Activated naive CD4-positive, alpha-beta T cell treated with anti-CD3 and anti-CD28 coated beads for 36 hours (primary cell): ENCODE measurements at regions not wholly inside any gene's neighbourhood (a gene's known extent, or its start where the extent isn't known, plus 50 kb on each side); places are given as distances from the start of the nearest gene placed in this dataset.

ENCODE experiments used
- CTCF ChIA-PET: fragments of 350-600 bp; sonication (Branson Sonifier 250); formaldehyde crosslinking; loops from one replicate; lab custom pipeline; 2021; ENCODE audit warnings: antibody characterized with exemption; lab: Charles Lee
- DNase-seq: peaks from one replicate; pipeline ENCODE4 v3.0.0-alpha.2; 2020
- H3K27ac Mint-ChIP-seq: one replicate; pipeline ENCODE4 v1.8.0; 2021; ENCODE audit warnings: mild to moderate bottlenecking, mixed read lengths
- H3K27me3 Mint-ChIP-seq: one replicate; pipeline ENCODE4 v1.8.0; 2021; ENCODE audit warnings: low read depth, mixed read lengths
- H3K36me3 Mint-ChIP-seq: one replicate; pipeline ENCODE4 v1.8.0; 2021; ENCODE audit warnings: low read depth, mixed read lengths
- H3K4me1 Mint-ChIP-seq: one replicate; pipeline ENCODE4 v1.8.0; 2021; ENCODE audit warnings: low read depth, mixed read lengths
- H3K4me3 Mint-ChIP-seq: one replicate; pipeline ENCODE4 v1.8.0; 2021; ENCODE audit warnings: mild to moderate bottlenecking, moderate library complexity, mixed read lengths
- H3K9me3 Mint-ChIP-seq: one replicate; pipeline ENCODE4 v1.8.0; 2021; ENCODE audit warnings: mixed read lengths
- intact Hi-C: fragments of 100-400 bp; cut with micrococcal nuclease; formaldehyde crosslinking; loops from one replicate; pipeline ENCODE4 v1.15.1; 2023

DNA sequence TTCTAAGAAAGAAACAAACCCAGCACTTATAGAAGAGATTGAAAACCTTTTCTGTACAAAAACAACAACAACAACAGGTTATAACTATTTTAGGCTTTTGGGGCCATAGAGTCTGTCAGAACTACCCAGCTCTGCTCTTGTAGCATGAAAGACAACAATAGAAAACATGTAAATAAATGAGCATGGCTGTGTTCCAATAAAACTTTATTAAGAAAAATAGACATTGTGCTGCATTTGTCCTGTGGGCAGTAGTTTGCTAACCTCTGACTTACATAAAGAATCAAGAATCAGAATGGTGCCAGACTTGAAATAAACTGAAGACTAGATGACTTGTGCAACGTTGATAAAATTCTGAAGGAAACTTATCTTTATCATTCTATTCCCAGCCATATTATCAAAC, 617.5 kb downstream of the DIAPH3 start:
- Mint-ChIP-seq H3K27me3 (peaks cover 10% of the 10 kb centered on the region), H3K36me3 (peaks cover 2% of the 10 kb centered on the region), H3K4me1 (no peaks in the 10 kb centered on the region), H3K4me3 (no peak overlapping the region), H3K9me3 (peaks cover 12% of the 10 kb centered on the region), H3K27ac (no peak overlapping the region)
- CTCF ChIA-PET: interaction anchor here (0.6 kb wide), 1 partner anchor 844 kb away, joined by 3 read pairs; no protein-coding TSS in a partner anchor
- intact Hi-C loops: no loop called here
- DNase-seq: no peak

GRCh38 chr13:59547950-59548349, 615.8 kb downstream of the DIAPH3 start:
- Mint-ChIP-seq H3K4me3 (no peak overlapping the region), H3K27ac (no peak overlapping the region), H3K4me1 (no peaks in the 10 kb centered on the region), H3K36me3 (peaks cover 4% of the 10 kb centered on the region), H3K27me3 (peaks cover 7% of the 10 kb centered on the region), H3K9me3 (peaks cover 12% of the 10 kb centered on the region)
- intact Hi-C loops: no loop called here
- no peak for DNase-seq
- CTCF ChIA-PET: no interaction called here

DNA sequence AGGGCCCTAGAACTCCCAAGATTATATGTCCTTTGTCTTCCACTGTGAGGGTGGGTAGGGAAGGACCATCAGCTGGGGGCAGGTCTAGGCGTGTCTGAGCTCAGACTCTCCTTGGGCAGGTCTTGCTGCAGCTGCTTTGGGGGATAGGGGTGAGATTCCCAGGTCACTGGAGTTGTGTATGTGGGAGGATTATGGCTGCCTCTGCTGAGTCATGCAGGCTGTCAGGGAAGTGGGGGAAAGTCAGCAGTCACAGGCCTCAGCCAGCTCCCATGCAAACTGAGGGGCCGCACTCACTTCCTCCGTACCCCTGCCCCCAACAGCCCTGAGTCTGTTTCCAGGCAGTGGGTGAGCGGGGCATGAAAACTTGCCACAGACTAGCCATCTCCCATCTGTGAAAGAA, 600.8 kb downstream of the DIAPH3 start:
- H3K9me3 Mint-ChIP-seq: peaks cover 11% of the 10 kb centered on the region
- H3K27me3 Mint-ChIP-seq: peaks cover 5% of the 10 kb centered on the region
- intact Hi-C loops: no loop called here
- no peaks in the 10 kb centered on the region for H3K4me1 Mint-ChIP-seq
- no peak for DNase-seq
- no peaks in the 10 kb centered on the region for H3K36me3 Mint-ChIP-seq
- CTCF ChIA-PET: no interaction called here
- no peak overlapping the region for H3K27ac Mint-ChIP-seq
- no peak overlapping the region for H3K4me3 Mint-ChIP-seq

DNA sequence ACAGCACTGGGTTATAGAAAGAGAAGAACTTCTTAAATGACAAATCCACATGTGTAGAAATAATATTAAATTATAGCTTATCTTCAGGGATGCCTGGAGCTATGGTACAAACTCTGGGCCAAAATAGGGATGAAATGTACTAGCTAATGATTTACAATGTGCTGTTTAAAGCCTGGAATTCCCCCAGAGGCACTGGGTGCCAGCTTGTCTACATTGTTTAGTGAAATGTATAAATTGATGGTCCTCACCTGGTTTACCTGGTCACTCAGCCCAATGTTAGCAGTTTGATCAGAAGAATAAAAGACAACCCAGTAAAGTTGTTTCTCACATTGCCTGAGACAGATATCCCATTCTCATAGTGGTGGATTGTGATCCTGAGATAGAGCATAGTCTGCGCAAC, 597.2 kb downstream of the DIAPH3 start:
- peaks cover 8% of the 10 kb centered on the region for H3K9me3 Mint-ChIP-seq
- peaks cover 8% of the 10 kb centered on the region for H3K27me3 Mint-ChIP-seq
- H3K36me3 Mint-ChIP-seq: no peaks in the 10 kb centered on the region
- H3K4me1 Mint-ChIP-seq: no peaks in the 10 kb centered on the region
- DNase-seq: no peak
- intact Hi-C loops: no loop called here
- CTCF ChIA-PET: interaction anchor here (0.6 kb wide), 1 partner anchor 20 kb away, joined by 3 read pairs; no protein-coding TSS in a partner anchor
- no peak overlapping the region for H3K4me3 Mint-ChIP-seq
- H3K27ac Mint-ChIP-seq: no peak overlapping the region

GRCh38 chr13:59568306-59568705, 595.4 kb downstream of the DIAPH3 start:
- DNase-seq: no peak
- Mint-ChIP-seq H3K9me3 (peaks cover 4% of the 10 kb centered on the region), H3K4me3 (no peak overlapping the region), H3K27me3 (peaks cover 20% of the 10 kb centered on the region), H3K36me3 (no peaks in the 10 kb centered on the region), H3K27ac (no peak overlapping the region), H3K4me1 (no peaks in the 10 kb centered on the region)
- CTCF ChIA-PET: no interaction called here
- intact Hi-C loops: no loop called here

DNA sequence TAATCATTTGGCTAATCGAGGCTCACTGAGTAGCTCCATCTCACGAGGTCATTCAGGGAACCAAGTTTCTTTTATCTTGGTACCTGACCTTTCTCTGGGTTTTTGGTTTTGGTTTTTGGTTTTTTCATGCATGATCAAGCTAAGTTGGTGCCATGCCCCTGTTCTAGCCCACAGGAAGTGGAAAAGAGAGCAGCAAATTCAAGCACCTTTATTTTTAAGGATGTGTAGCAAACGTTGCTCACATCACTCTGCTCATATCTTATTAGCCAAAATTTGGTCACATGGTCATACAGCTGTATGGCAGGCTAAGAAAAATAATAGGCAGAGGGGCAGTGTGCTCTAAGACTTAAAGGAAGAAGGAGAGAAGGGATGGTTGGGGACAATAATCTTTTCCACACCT, 593.5 kb downstream of the DIAPH3 start:
- H3K9me3 Mint-ChIP-seq: peaks cover 4% of the 10 kb centered on the region

GRCh38 chr13:59584101-59584500, 579.6 kb downstream of the DIAPH3 start:
- CTCF ChIA-PET: no interaction called here
- no peaks in the 10 kb centered on the region for H3K4me1 Mint-ChIP-seq
- DNase-seq: no peak

More for the DNA sequence above, 593.5 kb downstream of the DIAPH3 start:
- Mint-ChIP-seq H3K27me3 (peaks cover 25% of the 10 kb centered on the region), H3K4me1 (no peaks in the 10 kb centered on the region), H3K27ac (no peak overlapping the region), H3K4me3 (no peak overlapping the region), H3K36me3 (no peaks in the 10 kb centered on the region)
- no peak for DNase-seq
- CTCF ChIA-PET: no interaction called here
- intact Hi-C loops: no loop called here

GRCh38 chr13:59584761-59585670, 578.7 kb downstream of the DIAPH3 start:
- Mint-ChIP-seq H3K36me3 (no peaks in the 10 kb centered on the region), H3K4me1 (no peaks in the 10 kb centered on the region), H3K4me3 (no peak overlapping the region), H3K27ac (no peak overlapping the region), H3K27me3 (peaks cover 12% of the 10 kb centered on the region), H3K9me3 (no peaks in the 10 kb centered on the region)
- DNase-seq: no peak
- CTCF ChIA-PET: no interaction called here
- intact Hi-C loops: no loop called here

More at GRCh38 chr13:59584101-59584500, 579.6 kb downstream of the DIAPH3 start:
- Mint-ChIP-seq H3K36me3 (no peaks in the 10 kb centered on the region), H3K4me3 (no peak overlapping the region), H3K27me3 (peaks cover 12% of the 10 kb centered on the region), H3K27ac (no peak overlapping the region), H3K9me3 (no peaks in the 10 kb centered on the region)
- intact Hi-C loops: no loop called here

DNA sequence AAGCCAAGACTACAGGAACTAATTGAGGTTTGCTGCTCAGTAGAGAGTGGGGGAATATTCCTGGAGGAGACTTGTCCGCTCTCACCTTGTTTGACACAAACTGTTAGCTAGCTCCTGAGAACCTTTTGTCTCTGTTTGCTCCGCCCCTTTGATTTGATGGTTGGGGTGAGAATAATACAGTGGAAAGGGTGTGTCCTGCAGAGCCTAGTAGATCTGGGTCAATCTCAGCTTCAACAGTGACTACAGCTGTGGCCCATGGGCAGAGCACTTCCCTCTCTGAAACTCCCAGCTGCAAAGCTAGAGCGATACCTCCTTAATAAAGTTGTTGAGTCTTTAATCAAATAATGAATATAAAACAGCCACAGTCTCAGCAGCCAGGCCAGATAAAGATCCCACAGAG, 576.7 kb downstream of the DIAPH3 start:
- intact Hi-C loops: no loop called here
- H3K36me3 Mint-ChIP-seq: no peaks in the 10 kb centered on the region
- no peaks in the 10 kb centered on the region for H3K9me3 Mint-ChIP-seq
- no peak overlapping the region for H3K4me3 Mint-ChIP-seq
- CTCF ChIA-PET: interaction anchor here (0.7 kb wide), 1 partner anchor 21 kb away, joined by 3 read pairs; no protein-coding TSS in a partner anchor
- no peaks in the 10 kb centered on the region for H3K4me1 Mint-ChIP-seq
- H3K27ac Mint-ChIP-seq: no peak overlapping the region
- DNase-seq: no peak
- H3K27me3 Mint-ChIP-seq: peaks cover 17% of the 10 kb centered on the region

GRCh38 chr13:59587971-59588716, 575.6 kb downstream of the DIAPH3 start:
- Mint-ChIP-seq H3K4me1 (no peaks in the 10 kb centered on the region), H3K4me3 (no peak overlapping the region), H3K9me3 (peaks cover 1% of the 10 kb centered on the region), H3K27ac (no peak overlapping the region), H3K36me3 (no peaks in the 10 kb centered on the region), H3K27me3 (peaks cover 12% of the 10 kb centered on the region)
- CTCF ChIA-PET: no interaction called here
- intact Hi-C loops: no loop called here
- no peak for DNase-seq

DNA sequence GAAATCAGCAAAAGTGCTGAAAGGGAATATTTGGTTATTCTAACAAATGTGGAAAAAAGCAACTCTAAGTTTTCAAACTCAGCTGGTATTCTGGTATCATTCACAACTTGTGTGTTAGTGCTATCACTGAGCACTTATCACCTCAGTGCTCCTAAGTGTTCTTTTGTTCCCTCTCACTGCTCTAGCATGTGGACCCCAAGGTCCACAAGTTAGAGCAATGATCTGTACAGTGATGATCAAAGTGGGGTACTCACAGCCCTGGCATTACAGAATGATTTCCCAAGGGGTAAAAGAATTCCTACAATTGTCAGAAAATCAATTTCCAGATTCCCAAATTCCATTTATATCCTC, 575.0 kb downstream of the DIAPH3 start:
- H3K27ac Mint-ChIP-seq: no peak overlapping the region
- peaks cover 1% of the 10 kb centered on the region for H3K9me3 Mint-ChIP-seq
- no peak overlapping the region for H3K4me3 Mint-ChIP-seq
- H3K4me1 Mint-ChIP-seq: no peaks in the 10 kb centered on the region
- CTCF ChIA-PET: no interaction called here
- no peaks in the 10 kb centered on the region for H3K36me3 Mint-ChIP-seq
- intact Hi-C loops: no loop called here
- DNase-seq: no peak
- peaks cover 14% of the 10 kb centered on the region for H3K27me3 Mint-ChIP-seq

DNA sequence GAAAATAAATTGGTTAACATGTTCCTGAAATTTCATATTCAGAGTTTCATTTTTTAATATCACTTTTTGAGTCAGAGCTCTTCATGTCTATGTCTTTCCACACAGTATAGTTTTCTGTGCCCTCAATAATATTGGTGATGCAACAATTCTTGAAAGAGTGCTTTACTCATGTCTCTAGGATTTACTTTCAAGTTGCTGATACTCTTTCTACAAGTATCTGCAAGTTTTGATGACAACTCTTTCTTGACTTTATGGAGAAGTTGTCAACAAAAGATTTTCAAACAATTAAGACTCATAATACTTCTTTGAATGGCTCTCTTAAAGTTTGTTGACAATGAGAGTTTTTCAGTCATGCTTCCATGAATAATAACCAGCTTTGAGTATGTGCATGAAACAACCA, 561.7 kb downstream of the DIAPH3 start:
- intact Hi-C loops: no loop called here
- Mint-ChIP-seq H3K27me3 (peaks cover 4% of the 10 kb centered on the region), H3K36me3 (no peaks in the 10 kb centered on the region), H3K9me3 (peaks cover 11% of the 10 kb centered on the region), H3K27ac (no peak overlapping the region), H3K4me1 (no peaks in the 10 kb centered on the region), H3K4me3 (no peak overlapping the region)
- DNase-seq: no peak
- CTCF ChIA-PET: no interaction called here
